ENCODE measurements at regions not wholly inside any gene's neighbourhood (a gene's known extent, or its start where the extent isn't known, plus 50 kb on each side); places are given as distances from the start of the nearest gene placed in this dataset.

GRCh38 chr4:23320931-23321587 is 568.8 kb downstream of the PPARGC1A start:
- TF ChIP-seq CTCF (IDR thresholded peaks at IDR 0.05): no peak
- TF ChIP-seq POLR2A (IDR thresholded peaks at IDR 0.05): no peak

All from prostate gland (tissue), 2 donors.